ENCODE measurements at regions not wholly inside any gene's neighbourhood (a gene's known extent, or its start where the extent isn't known, plus 50 kb on each side); places are given as distances from the start of the nearest gene placed in this dataset.

DNA sequence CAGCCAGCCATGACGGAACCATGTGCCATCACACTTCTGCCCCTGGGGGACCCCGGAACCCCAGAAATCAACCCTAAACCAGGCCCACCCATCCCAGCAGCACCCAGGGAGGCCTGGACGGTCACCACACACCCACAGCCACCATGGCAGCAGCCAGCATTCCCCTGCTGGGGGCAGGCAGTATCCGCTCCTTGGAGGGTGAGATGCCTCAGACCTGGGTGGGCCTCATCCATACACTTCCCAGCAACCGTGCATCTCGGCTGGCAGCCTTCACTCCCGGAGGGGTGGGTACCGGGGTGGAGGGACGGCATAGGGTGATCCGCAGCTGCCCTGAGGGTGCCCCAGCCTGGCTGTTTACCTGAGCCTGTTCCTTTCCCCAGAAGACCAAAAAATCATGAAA, 69.1 kb upstream of the FAM20C start:
- peaks cover 36% of the 10 kb centered on the region for H3K27me3 Mint-ChIP-seq
- no peaks in the 10 kb centered on the region for H3K4me1 Mint-ChIP-seq
- H3K36me3 Mint-ChIP-seq: no peaks in the 10 kb centered on the region
- ATAC-seq: no peak
- H3K4me3 Mint-ChIP-seq: no peak overlapping the region
- no peak overlapping the region for H3K27ac Mint-ChIP-seq
- H3K9me3 Mint-ChIP-seq: no peaks in the 10 kb centered on the region

DNA sequence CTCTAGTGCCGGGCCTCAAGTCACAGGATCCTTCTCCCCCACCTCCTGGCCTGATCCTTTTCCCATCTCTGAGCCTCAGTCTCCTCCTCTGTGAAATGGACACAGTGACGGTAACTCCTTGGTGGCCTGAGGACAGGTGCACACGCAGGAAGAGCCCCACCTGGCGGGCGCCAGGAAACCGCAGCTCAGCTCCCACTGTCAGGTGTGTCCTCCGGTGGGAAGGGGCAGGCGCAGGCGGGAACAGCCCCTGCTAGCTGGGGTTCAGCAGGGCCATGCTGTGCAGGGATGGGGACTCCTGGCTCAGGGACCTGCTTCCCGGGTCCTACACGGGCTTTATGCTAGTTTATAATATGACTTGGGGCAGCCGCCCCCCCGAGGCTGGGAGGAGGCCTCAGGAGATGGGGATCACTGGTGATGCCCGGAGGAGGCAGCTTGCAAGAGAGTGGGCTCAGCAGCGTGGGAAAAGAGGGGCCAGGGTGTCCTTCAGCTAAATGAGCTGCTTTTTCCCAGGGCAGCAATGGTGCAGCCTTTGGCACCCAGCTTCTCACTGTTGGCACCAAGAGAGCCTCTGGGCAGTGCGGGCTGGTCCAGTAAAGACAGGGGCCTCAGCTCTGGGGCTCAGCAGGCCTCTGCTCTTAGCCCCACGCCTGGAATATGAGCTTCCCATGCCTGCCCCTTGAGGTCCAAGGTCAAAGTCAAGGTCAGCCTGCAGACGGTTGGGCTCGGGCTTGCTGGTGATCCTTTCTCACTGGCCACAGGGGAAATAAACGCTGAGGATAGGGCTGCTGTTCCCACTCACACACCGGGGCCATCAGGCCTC, 68.0 kb upstream of the FAM20C start:
- no peaks in the 10 kb centered on the region for H3K9me3 Mint-ChIP-seq
- H3K4me3 Mint-ChIP-seq: no peak overlapping the region
- H3K4me1 Mint-ChIP-seq: no peaks in the 10 kb centered on the region
- H3K36me3 Mint-ChIP-seq: no peaks in the 10 kb centered on the region
- no peak for ATAC-seq
- no peak overlapping the region for H3K27ac Mint-ChIP-seq
- H3K27me3 Mint-ChIP-seq: peaks cover 25% of the 10 kb centered on the region

DNA sequence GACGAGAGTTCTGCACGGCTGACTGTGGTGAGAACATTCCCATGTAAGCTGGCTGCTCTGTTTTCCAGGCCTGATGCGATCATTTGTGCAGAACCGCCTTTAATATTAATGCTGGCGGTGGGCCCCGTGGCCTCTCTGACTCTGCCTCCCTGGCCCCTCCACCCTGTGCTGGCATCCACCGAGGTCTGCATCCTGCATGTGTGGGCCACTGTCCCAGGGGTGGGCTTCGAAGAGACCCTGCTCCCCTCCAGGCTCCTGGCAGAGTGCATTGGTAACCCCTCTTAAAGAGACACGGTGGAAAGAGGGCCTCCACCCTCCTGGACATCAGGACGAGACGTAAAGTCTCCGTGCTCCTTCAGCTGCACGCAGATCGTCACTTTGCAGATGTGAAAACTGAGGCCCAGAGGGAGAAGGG, 67.3 kb upstream of the FAM20C start:
- H3K27me3 Mint-ChIP-seq: peaks cover 18% of the 10 kb centered on the region
- peaks cover 5% of the 10 kb centered on the region for H3K4me1 Mint-ChIP-seq
- ATAC-seq: no peak
- no peaks in the 10 kb centered on the region for H3K36me3 Mint-ChIP-seq
- no peaks in the 10 kb centered on the region for H3K9me3 Mint-ChIP-seq
- no peak overlapping the region for H3K27ac Mint-ChIP-seq
- H3K4me3 Mint-ChIP-seq: no peak overlapping the region

DNA sequence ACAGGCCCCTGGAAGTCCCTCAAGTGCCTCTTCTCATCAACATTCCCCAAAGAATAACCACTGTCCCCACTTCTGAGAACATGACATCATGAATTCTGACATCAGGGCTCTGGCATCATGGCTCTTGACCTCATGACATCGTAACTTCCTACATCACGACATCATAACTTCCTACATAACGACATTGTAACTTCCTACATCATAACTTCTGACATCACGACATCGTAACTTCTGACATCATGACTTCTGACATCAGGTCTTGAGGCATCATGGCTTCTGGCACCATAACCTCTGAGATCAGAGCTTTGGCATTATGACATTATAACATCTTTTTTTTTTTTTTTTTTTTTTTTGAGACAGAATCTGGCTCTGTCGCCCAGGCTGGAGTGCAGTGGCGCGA, 66.7 kb upstream of the FAM20C start:
- Mint-ChIP-seq H3K36me3 (no peaks in the 10 kb centered on the region), H3K4me1 (peaks cover 5% of the 10 kb centered on the region), H3K27me3 (peaks cover 16% of the 10 kb centered on the region), H3K27ac (no peak overlapping the region), H3K9me3 (no peaks in the 10 kb centered on the region), H3K4me3 (no peak overlapping the region)
- no peak for ATAC-seq

DNA sequence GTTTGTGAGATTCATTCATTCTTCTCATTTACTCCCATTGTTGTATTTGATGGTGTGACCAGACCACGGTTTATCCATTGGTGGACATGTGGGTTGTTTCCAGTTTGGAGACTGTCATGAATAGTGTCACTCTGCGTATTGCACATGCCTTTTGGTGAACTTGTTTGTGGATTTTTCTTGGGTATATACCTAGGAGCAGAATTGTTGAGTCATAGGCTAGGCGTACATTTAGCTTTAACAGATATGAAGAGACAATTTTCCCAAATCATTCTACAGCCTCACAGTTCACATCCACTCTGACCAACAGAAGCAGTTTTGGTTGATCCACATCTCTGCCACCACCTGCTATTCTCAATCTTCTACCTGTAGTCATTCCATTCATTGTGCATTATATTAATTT, 66.0 kb upstream of the FAM20C start:
- Mint-ChIP-seq H3K4me3 (no peak overlapping the region), H3K27ac (no peak overlapping the region), H3K9me3 (no peaks in the 10 kb centered on the region), H3K27me3 (peaks cover 9% of the 10 kb centered on the region), H3K36me3 (no peaks in the 10 kb centered on the region), H3K4me1 (peaks cover 5% of the 10 kb centered on the region)
- ATAC-seq: no peak

DNA sequence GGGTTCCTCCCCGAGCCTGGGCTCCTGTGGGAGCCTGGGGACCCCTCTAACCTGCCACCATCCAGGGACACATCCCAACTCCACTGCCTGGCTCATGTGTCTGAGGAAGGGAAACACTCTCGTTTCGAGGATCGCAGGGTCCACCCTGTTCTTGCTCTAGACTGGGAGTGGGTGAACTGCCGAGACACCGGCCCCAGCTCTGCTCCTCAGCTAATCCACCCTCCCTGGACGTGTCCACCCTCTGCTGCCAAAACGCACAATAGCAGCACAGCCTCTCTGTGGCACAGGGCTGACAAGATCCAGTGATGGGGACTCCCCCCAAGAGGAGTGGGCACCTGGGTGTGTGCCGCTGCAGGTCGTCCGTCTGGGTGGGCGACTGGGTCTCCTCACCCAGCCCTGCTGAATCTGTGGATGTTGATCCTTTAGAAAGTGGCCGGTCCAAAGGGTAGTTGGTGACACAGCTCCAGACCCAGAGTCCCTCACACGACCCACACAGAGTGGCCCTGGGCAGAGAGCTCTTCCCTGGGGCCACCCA, 65.2 kb upstream of the FAM20C start:
- H3K4me3 Mint-ChIP-seq: no peak overlapping the region
- no peaks in the 10 kb centered on the region for H3K36me3 Mint-ChIP-seq
- no peak for ATAC-seq
- peaks cover 1% of the 10 kb centered on the region for H3K27me3 Mint-ChIP-seq
- no peak overlapping the region for H3K27ac Mint-ChIP-seq
- no peaks in the 10 kb centered on the region for H3K9me3 Mint-ChIP-seq
- H3K4me1 Mint-ChIP-seq: peaks cover 5% of the 10 kb centered on the region

DNA sequence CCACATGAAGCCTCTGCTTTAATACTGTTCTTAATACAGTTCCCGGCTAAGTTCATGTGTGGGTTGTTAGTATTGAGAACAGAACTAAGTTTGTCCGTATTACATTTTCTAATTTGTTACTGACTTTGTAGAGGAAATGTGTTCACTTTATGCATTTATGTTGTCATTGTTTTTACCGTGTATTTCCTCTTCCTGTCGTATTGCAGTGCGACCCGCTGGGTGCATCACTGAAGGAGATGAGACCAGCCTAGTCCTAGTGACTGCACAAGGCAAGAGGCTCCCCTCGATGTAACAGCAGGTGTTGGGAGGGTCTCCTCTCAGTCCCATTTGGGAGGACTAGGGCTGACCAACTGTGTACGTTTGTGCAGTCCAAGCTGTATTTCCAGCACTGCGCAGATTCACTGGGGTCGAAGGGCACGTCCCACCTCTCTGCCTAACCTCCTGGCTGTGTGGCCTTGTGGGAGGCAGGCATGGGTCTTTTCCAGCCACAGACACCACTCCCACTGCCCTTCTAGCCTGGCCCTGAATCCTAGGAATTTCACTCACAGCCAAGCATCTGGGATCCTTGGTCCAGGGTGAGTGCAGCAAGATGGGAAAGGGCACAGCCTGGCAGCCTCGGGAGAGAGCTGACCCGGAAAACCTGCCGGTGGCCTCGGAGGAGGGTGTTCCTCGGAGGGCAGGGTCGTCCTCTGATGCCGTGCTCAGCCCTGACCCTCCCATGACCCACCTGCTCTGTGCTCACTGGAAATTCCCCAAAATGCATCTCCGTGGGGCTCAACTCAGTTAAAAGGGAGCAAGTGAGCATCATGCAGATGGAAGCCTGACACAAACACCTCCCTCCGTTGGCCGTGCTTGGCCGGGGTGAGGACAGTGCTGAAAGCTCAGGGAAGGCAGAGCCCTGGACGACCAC, 63.9 kb upstream of the FAM20C start:
- H3K36me3 Mint-ChIP-seq: no peaks in the 10 kb centered on the region
- H3K4me1 Mint-ChIP-seq: peaks cover 5% of the 10 kb centered on the region
- H3K9me3 Mint-ChIP-seq: no peaks in the 10 kb centered on the region
- ATAC-seq: no peak
- H3K4me3 Mint-ChIP-seq: no peak overlapping the region
- H3K27me3 Mint-ChIP-seq: peaks cover 10% of the 10 kb centered on the region
- H3K27ac Mint-ChIP-seq: no peak overlapping the region

DNA sequence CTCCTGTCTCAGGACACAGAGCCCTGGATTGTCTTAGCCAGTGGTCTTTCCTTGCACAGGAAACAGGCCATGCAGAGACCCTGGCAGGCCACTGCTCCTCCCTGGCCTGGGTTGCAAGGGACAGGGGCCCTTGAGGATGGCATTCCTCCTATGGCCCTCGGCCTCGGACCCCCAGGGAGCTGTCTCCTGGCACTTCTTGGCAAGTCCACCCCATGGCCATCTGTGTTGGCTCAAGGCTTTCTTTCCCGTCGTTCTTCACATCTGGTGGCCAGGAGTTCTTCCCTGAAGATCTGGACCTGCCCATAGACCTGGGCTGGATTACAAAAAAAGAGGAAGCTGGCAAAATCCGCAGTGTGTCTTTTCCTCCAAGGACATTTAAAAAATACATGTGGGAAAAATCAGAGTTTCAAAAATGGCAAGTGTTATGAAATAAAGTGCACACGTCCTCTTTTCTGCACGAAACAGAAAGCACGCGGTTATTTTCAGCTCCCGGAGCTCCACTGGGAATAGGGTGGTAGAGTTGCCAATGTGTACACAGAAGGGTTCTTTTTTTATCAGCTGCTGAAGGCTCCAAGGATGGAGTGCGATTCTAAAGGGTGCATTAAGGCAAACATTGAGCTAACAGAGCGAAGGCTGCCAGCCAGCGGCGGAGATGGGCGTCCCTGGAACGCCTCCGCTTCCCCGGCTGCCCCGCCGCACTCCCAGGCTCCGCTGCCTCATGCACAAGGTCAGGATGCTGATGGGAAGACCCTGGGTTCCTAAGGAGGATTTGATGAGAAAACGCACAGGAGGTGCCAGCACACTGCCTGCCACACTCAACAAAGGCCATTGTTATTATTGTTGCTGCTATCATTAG, 62.8 kb upstream of the FAM20C start:
- Mint-ChIP-seq H3K4me3 (no peak overlapping the region), H3K27ac (no peak overlapping the region)
- no peak for ATAC-seq

DNA sequence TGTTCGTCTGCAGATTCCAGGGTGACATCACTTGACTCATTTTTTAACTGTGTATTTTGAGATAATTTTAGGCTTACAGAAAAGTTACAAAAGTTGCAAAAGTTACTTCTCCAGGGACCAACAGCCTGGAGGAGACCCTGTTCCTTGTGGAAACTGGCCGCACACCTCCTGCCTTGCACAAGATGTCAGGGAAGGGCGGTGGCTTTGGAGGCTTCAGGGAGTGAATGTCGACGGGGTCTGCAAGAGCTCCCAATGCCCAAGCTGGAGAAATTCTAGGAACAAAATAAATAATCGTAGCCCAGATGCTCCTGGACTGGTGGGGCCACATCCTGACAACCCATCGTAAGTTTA, 62.2 kb upstream of the FAM20C start:
- Mint-ChIP-seq H3K4me3 (no peak overlapping the region), H3K27me3 (peaks cover 10% of the 10 kb centered on the region), H3K27ac (no peak overlapping the region), H3K4me1 (peaks cover 5% of the 10 kb centered on the region), H3K9me3 (no peaks in the 10 kb centered on the region), H3K36me3 (no peaks in the 10 kb centered on the region)
- ATAC-seq: no peak

More for the DNA sequence above, 62.8 kb upstream of the FAM20C start:
- peaks cover 10% of the 10 kb centered on the region for H3K27me3 Mint-ChIP-seq
- peaks cover 5% of the 10 kb centered on the region for H3K4me1 Mint-ChIP-seq
- no peaks in the 10 kb centered on the region for H3K9me3 Mint-ChIP-seq
- H3K36me3 Mint-ChIP-seq: no peaks in the 10 kb centered on the region

DNA sequence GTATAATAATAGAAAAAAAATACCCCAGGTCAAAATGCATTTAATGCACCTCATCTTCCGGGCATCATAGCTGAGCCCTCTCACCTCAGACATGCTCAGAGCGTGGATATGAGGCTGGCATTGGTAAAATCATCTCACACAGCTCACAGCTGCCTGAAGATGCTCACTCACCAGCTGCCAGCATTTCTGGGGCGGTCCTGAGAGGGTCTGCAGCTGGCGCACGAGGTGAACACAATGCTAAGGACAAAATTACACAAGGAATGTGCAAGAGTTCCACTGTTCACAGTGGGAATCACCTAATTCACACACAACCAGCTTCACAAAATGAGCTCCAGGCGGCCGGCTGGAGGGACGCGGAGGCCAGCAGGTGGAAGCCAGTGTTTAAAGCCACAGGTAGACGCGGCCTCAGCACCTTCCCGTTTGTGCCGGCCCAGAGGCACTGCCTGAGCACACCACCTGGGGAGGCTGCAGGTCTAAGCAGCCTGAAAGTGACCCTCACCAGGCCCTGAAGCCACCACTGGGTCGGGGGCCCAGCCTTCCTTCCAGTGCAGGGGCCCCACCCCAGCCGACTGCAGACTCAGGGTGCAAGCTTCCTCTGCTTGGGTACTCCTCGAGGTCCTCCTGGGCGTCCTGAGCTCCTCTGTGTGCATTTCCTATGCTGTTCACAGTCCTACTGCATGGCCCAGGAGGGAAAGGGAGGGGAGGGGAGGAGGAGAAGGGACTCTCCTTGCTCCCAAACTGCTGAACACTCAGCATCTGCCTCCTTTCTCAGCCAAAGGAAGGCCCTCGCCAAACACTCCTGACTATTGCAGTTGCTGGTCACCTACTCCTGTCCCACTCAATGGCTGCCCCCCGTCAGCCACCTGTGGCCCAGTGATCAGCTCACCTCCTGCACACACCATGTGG, 61.2 kb upstream of the FAM20C start:
- Mint-ChIP-seq H3K4me3 (no peak overlapping the region), H3K27me3 (peaks cover 10% of the 10 kb centered on the region), H3K27ac (no peak overlapping the region), H3K9me3 (no peaks in the 10 kb centered on the region), H3K36me3 (no peaks in the 10 kb centered on the region), H3K4me1 (peaks cover 5% of the 10 kb centered on the region)
- no peak for ATAC-seq

DNA sequence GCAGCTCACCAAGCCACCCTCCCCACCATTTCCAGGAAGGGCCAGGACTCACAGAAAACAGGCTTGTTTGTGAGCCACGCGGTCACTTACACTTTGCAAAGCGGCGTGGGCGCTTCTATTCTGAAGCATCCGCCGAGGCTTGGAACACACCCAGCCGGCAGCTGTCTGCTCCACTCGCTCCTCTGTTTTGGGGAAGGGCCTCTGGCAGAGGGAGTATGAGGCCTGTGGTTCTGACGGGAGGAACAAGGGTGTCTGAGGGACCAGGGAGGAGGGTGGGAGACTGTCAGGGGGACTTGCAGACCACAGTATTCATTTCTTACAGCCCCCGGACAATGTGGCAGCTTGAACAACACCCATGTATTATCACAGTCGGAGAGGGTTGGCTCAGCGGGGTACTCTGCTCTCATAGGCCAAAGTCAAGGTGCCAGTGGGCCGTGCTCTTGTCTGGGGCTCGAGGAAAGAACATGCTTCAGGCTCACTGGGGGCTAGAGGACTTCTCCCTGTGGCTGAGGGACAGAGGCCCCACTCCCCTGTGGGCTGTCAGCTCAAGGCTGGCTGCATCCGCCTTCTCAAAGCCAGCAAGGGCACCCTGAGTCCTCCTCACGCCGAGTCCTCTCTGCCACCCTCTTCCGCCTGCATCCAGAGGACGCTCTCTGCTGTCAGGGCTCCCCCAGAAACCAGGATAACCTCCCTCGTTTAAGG, 60.4 kb upstream of the FAM20C start:
- H3K36me3 Mint-ChIP-seq: no peaks in the 10 kb centered on the region
- no peak overlapping the region for H3K27ac Mint-ChIP-seq
- peaks cover 10% of the 10 kb centered on the region for H3K27me3 Mint-ChIP-seq
- H3K9me3 Mint-ChIP-seq: no peaks in the 10 kb centered on the region
- peaks cover 5% of the 10 kb centered on the region for H3K4me1 Mint-ChIP-seq
- H3K4me3 Mint-ChIP-seq: no peak overlapping the region
- ATAC-seq: no peak

DNA sequence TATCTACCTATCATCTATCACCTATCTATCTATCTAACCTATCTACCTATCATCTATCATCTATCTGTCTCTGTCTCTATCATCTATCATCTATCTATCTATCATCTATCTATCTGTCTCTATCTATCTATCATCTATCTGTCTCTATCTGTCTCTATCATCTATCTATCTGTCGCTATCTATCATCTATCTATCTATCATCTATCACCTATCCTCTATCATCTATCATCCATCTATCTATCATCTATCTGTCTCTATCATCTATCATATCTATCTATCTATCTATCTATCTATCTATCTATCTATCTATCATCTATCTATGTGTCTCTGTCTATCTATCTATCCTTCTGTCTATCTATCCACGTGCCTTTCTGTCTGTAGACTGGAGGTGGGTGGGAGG, 59.5 kb upstream of the FAM20C start:
- H3K4me3 Mint-ChIP-seq: no peak overlapping the region
- no peaks in the 10 kb centered on the region for H3K9me3 Mint-ChIP-seq
- peaks cover 10% of the 10 kb centered on the region for H3K27me3 Mint-ChIP-seq
- H3K36me3 Mint-ChIP-seq: no peaks in the 10 kb centered on the region
- no peak for ATAC-seq
- H3K27ac Mint-ChIP-seq: no peak overlapping the region
- peaks cover 5% of the 10 kb centered on the region for H3K4me1 Mint-ChIP-seq

DNA sequence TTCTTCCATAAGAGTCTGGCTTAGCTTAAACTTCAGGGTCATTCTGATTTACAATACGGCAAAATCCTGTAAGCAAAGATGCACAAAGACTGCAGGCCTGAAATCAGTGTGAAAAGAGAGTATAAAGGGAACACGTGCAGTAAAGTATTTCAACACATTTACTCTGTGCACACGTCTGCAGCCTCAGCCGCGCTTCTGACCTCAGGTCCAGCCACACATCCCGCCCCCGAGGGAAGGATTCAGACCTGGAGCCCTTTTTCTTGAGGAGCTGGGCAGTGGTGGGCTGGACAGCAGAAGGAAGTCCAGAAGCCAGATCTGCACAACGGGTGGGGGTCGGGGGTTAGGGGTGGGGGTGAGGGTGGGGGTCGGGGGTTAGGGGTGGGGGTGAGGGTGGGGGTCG, 58.9 kb upstream of the FAM20C start:
- peaks cover 10% of the 10 kb centered on the region for H3K27me3 Mint-ChIP-seq
- H3K36me3 Mint-ChIP-seq: no peaks in the 10 kb centered on the region
- ATAC-seq: no peak
- no peak overlapping the region for H3K27ac Mint-ChIP-seq
- H3K9me3 Mint-ChIP-seq: no peaks in the 10 kb centered on the region
- peaks cover 5% of the 10 kb centered on the region for H3K4me1 Mint-ChIP-seq
- no peak overlapping the region for H3K4me3 Mint-ChIP-seq

DNA sequence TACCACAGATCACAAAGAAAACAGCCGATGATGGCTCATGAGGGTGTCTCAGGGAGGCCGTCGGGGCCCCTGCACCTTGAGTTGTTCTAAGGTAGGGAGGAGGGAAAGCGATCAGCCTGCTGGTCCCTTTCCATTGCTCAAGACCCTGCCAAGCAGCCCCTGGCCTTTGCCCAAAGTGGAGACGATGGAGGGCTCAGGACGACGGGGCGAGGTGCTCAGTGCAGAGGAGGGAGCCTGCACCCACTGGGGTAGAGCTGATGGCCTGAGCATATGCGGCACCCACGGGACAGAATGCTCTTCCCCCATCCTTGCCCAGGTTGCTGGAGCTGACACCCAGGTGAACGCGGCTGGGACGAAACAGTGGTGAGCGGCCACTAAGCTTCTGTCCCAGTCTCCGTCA, 58.3 kb upstream of the FAM20C start:
- Mint-ChIP-seq H3K4me1 (peaks cover 5% of the 10 kb centered on the region), H3K27ac (no peak overlapping the region), H3K4me3 (no peak overlapping the region), H3K36me3 (no peaks in the 10 kb centered on the region), H3K27me3 (peaks cover 15% of the 10 kb centered on the region), H3K9me3 (no peaks in the 10 kb centered on the region)
- no peak for ATAC-seq
